HUES64 (cell line): ENCODE measurements at regions not wholly inside any gene's neighbourhood (a gene's known extent, or its start where the extent isn't known, plus 50 kb on each side); places are given as distances from the start of the nearest gene placed in this dataset.
"Not testable (repeated sequence)": the region's sequence is repeated elsewhere in the genome, so short reads cannot be mapped to it uniquely, and the experiment has no call there.

Source experiments
- H3K27ac ChIP-seq: 2 replicates; pipeline ENCODE4 v1.7.0; 2013; ENCODE audit warnings: low read depth, low read length, inconsistent platforms
- H3K27me3 ChIP-seq: 2 replicates; pipeline ENCODE4 v1.6.1; 2013; ENCODE audit warnings: mild to moderate bottlenecking, low read length; ENCODE audit not compliant: insufficient read depth
- H3K36me3 ChIP-seq: 2 replicates; pipeline ENCODE4 v1.6.1; 2013; ENCODE audit warnings: mild to moderate bottlenecking, low read length; ENCODE audit not compliant: insufficient read depth
- H3K4me1 ChIP-seq: 2 replicates; pipeline ENCODE4 v1.6.1; 2013; ENCODE audit warnings: mild to moderate bottlenecking, low read length, moderate library complexity; ENCODE audit not compliant: insufficient read depth
- H3K4me3 ChIP-seq: 2 replicates; pipeline ENCODE4 v1.5.1; 2013; ENCODE audit warnings: mild to moderate bottlenecking, low read length, moderate library complexity
- H3K9ac ChIP-seq: 2 replicates; pipeline ENCODE4 v1.6.1; 2013; ENCODE audit warnings: mild to moderate bottlenecking, low read depth, low read length
- H3K9me3 ChIP-seq: 2 replicates; pipeline ENCODE4 v1.6.1; 2013; ENCODE audit warnings: low read depth, low read length; ENCODE audit not compliant: insufficient read depth
- whole genome bisulfite sequencing: fragments of 150-250, 120-280 bp; methylation state at CpG from one replicate; pipeline ENCODE4 v1.1.7; 2013; ENCODE audit warnings: missing lambda C conversion rate; 5-methylcytosine and 5-hydroxymethylcytosine counted together

- H3K36me3 ChIP-seq, result no peaks in the 10 kb centered on the region
- H3K27me3 ChIP-seq, result no peaks in the 10 kb centered on the region
- no peaks in the 10 kb centered on the region for H3K9me3 ChIP-seq
- WGBS, result 89% methylated on average over 1 of the region's 1 CpG
- no peak overlapping the region for H3K4me3 ChIP-seq
- H3K27ac ChIP-seq, result no peak overlapping the region
- no peaks in the 10 kb centered on the region for H3K4me1 ChIP-seq
- no peak overlapping the region for H3K9ac ChIP-seq
Measured at GRCh38 chr1:80566123-80566522, 1234.6 kb upstream of the ADGRL2 start.

- Histone ChIP-seq H3K4me3 (no peak overlapping the region), H3K9ac (no peak overlapping the region), H3K9me3 (no peaks in the 10 kb centered on the region), H3K27me3 (no peaks in the 10 kb centered on the region), H3K36me3 (no peaks in the 10 kb centered on the region), H3K4me1 (no peaks in the 10 kb centered on the region), H3K27ac (no peak overlapping the region)
- 57% methylated on average over 1 of the region's 1 CpG for WGBS
Measured at GRCh38 chr1:80565406-80565805, 1235.3 kb upstream of the ADGRL2 start.

DNA sequence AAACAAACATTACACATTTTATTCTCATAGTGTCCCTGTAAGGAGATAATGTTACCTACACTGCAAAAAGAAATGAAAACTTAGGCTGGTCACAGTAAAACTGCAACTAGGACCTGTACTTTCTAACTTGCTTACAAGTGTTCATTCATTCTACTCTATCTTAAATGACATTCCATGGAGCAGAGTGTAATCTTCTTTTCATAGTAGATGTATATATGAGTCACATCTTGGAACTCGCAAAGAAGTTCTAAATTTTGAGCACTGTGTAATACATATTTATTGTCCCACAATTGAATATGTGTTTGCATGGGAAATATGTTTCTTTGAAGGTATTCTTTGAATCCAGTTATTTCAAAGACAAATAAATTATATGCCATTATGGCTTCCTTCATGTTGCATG lies 1258.5 kb upstream of the ADGRL2 start:
- 80% methylated on average over 1 of the region's 1 CpG for WGBS

DNA sequence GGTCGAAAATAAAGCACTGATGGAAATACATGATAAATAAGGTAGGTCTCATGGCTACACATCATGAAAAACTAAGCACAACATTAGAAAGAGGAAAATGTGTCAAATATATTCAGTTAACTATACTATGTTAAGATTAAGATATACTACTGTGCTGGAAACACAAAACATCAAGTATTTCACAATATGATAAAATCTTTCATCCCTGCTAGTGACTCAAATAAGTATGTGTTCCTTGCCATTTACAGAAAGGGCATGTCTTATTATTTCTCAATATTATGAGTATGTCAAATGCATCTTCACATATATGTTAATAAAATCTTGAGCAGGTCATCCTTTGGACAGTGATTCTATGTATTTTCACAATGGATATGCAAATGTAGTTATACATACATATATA lies 1260.1 kb upstream of the ADGRL2 start:
- no peak overlapping the region for H3K4me3 ChIP-seq
- H3K27ac ChIP-seq, result no peak overlapping the region
- no peaks in the 10 kb centered on the region for H3K27me3 ChIP-seq
- no CpG with 5 or more reads among the region's 1 CpG for WGBS
- peaks cover 25% of the 10 kb centered on the region for H3K4me1 ChIP-seq
- no peak overlapping the region for H3K9ac ChIP-seq
- no peaks in the 10 kb centered on the region for H3K36me3 ChIP-seq
- no peaks in the 10 kb centered on the region for H3K9me3 ChIP-seq

More for the DNA sequence above, 1258.5 kb upstream of the ADGRL2 start:
- Histone ChIP-seq H3K9ac (no peak overlapping the region), H3K4me1 (peaks cover 9% of the 10 kb centered on the region), H3K4me3 (no peak overlapping the region), H3K27ac (no peak overlapping the region), H3K27me3 (no peaks in the 10 kb centered on the region), H3K9me3 (no peaks in the 10 kb centered on the region), H3K36me3 (no peaks in the 10 kb centered on the region)

- WGBS, result 94% methylated on average over 1 of the region's 1 CpG
- H3K27ac ChIP-seq, result no peak overlapping the region
Measured at GRCh38 chr1:80540149-80540548, 1260.6 kb upstream of the ADGRL2 start.

DNA sequence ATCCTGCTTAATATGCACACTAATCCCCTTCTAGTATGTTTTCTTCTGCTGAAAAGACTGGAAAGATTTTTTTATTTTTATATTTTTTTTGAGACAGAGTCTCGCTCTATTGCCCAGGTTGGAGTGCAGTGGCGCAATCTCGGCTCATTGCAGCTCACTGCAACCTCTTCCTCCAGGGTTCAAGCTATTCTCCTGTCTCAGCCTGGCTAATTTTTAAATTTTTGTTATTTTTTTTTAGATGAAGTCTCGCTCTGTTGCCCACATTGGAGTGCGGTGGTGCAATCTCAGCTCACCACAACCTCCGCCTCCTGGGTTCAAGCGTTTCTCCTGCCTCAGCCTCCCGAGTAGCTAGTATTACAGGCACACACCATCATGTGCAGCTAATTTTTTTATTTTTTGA lies 1261.4 kb upstream of the ADGRL2 start:
- not testable (repeated sequence) for H3K36me3 ChIP-seq, H3K9ac ChIP-seq, H3K9me3 ChIP-seq, H3K27ac ChIP-seq, H3K4me3 ChIP-seq, H3K27me3 ChIP-seq
- WGBS, result 97% methylated on average over 8 of the region's 8 CpGs
- peaks cover 38% of the 10 kb centered on the region for H3K4me1 ChIP-seq

More at GRCh38 chr1:80540149-80540548, 1260.6 kb upstream of the ADGRL2 start:
- no peak overlapping the region for H3K9ac ChIP-seq
- no peaks in the 10 kb centered on the region for H3K36me3 ChIP-seq
- H3K9me3 ChIP-seq, result no peaks in the 10 kb centered on the region
- H3K4me3 ChIP-seq, result no peak overlapping the region
- H3K4me1 ChIP-seq, result peaks cover 30% of the 10 kb centered on the region
- no peaks in the 10 kb centered on the region for H3K27me3 ChIP-seq

GRCh38 chr1:80536461-80536860 lies 1264.3 kb upstream of the ADGRL2 start:
- H3K9ac ChIP-seq, result no peak overlapping the region
- no peak overlapping the region for H3K4me3 ChIP-seq
- 88% methylated on average over 4 of the region's 4 CpGs for WGBS
- no peaks in the 10 kb centered on the region for H3K36me3 ChIP-seq
- H3K4me1 ChIP-seq, result peaks cover 56% of the 10 kb centered on the region
- H3K27ac ChIP-seq, result no peak overlapping the region
- no peaks in the 10 kb centered on the region for H3K27me3 ChIP-seq
- no peaks in the 10 kb centered on the region for H3K9me3 ChIP-seq

- Histone ChIP-seq H3K4me3 (no peak overlapping the region), H3K27me3 (no peaks in the 10 kb centered on the region), H3K27ac (no peak overlapping the region), H3K9me3 (no peaks in the 10 kb centered on the region), H3K9ac (no peak overlapping the region), H3K4me1 (peaks cover 56% of the 10 kb centered on the region), H3K36me3 (no peaks in the 10 kb centered on the region)
- 83% methylated on average over 2 of the region's 2 CpGs for WGBS
Measured at GRCh38 chr1:80535466-80535865, 1265.3 kb upstream of the ADGRL2 start.

GRCh38 chr1:80534606-80535360 lies 1266.0 kb upstream of the ADGRL2 start:
- Histone ChIP-seq H3K9me3 (no peaks in the 10 kb centered on the region), H3K4me1 (peaks cover 56% of the 10 kb centered on the region), H3K36me3 (no peaks in the 10 kb centered on the region), H3K27me3 (no peaks in the 10 kb centered on the region), H3K9ac (no peak overlapping the region), H3K4me3 (no peak overlapping the region; the same call in 1 of the 2 replicates), H3K27ac (peak overlapping the region; percentile 78; the same call in 1 of the 2 replicates)
- 86% methylated on average over 2 of the region's 2 CpGs for WGBS

DNA sequence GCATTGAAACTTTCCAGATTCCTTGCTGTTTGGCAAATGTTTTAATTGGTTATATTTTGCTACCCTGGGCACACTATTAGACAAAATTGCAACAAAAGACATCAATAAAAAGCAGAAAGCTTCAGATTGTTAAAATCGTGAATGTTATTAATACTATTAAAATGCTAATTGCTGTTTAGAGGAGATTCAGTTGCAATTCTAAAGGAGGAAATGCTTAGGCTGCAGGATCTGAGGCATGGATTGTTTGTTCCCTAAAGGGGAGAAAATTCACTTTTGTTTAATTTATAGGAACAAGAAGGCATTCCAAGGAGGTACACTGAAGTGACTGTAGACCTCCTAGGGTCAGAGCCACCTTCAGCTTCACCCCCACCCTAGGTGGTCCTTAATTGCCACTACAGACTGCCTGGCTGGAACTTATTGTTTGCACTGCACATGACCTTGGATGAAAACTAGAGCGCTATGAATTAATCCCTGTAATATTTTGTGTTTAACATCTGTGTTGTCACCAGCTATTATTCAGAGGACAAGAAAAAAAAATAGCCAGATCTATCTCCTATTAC lies 1266.9 kb upstream of the ADGRL2 start:
- no peaks in the 10 kb centered on the region for H3K36me3 ChIP-seq
- no peaks in the 10 kb centered on the region for H3K27me3 ChIP-seq
- H3K9ac ChIP-seq, result no peak overlapping the region; the same call in 1 of the 2 replicates
- 0% methylated on average over 1 of the region's 2 CpGs for WGBS
- H3K9me3 ChIP-seq, result no peaks in the 10 kb centered on the region
- H3K27ac ChIP-seq, result peak overlapping the region; percentile 78
- peak overlapping the region; percentile 14; the same call in 1 of the 2 replicates for H3K4me3 ChIP-seq
- peaks cover 56% of the 10 kb centered on the region for H3K4me1 ChIP-seq

GRCh38 chr1:80533093-80533492 lies 1267.6 kb upstream of the ADGRL2 start:
- H3K27ac ChIP-seq, result peak overlapping the region; percentile 78
- no peak overlapping the region for H3K4me3 ChIP-seq
- no peaks in the 10 kb centered on the region for H3K36me3 ChIP-seq
- H3K9me3 ChIP-seq, result no peaks in the 10 kb centered on the region
- 40% methylated on average over 1 of the region's 2 CpGs for WGBS
- no peaks in the 10 kb centered on the region for H3K27me3 ChIP-seq
- no peak overlapping the region for H3K9ac ChIP-seq
- H3K4me1 ChIP-seq, result peaks cover 55% of the 10 kb centered on the region
